ENCODE measurements at regions not wholly inside any gene's neighbourhood (a gene's known extent, or its start where the extent isn't known, plus 50 kb on each side); places are given as distances from the start of the nearest gene placed in this dataset.

GRCh38 chr7:29651477-29651876 lies 87.8 kb downstream of the PRR15 start:
- TF ChIP-seq CTCF (IDR thresholded peaks at IDR 0.05): no peak
- no peak for TF ChIP-seq EZH2 (IDR thresholded peaks at IDR 0.05; ENCODE audit: borderline replicate concordance, insufficient read depth, low read depth, low read length, poor library complexity, severe bottlenecking)
